Endodermal cell (in vitro differentiated cells): ENCODE measurements at regions not wholly inside any gene's neighbourhood (a gene's known extent, or its start where the extent isn't known, plus 50 kb on each side); places are given as distances from the start of the nearest gene placed in this dataset.

ENCODE experiments used
- DNase-seq: peaks from one replicate; pipeline ENCODE4 v3.0.0-alpha.2; 2017
- H3K27ac ChIP-seq: 2 replicates; pipeline ENCODE4 v1.5.1; 2013; ENCODE audit warnings: mild to moderate bottlenecking, low read depth, low read length, moderate library complexity
- H3K27me3 ChIP-seq: 2 replicates; pipeline ENCODE4 v1.6.1; 2013; ENCODE audit warnings: mild to moderate bottlenecking, low read length, moderate library complexity; ENCODE audit not compliant: insufficient read depth, control insufficient read depth, poor library complexity, severe bottlenecking
- H3K36me3 ChIP-seq: 2 replicates; pipeline ENCODE4 v1.7.0; 2013; ENCODE audit warnings: mild to moderate bottlenecking, low read length, moderate library complexity; ENCODE audit not compliant: control insufficient read depth, insufficient read depth
- H3K4me1 ChIP-seq: one replicate; pipeline ENCODE4 v1.7.0; 2013; ENCODE audit warnings: low read length; ENCODE audit not compliant: control insufficient read depth, insufficient read depth
- H3K4me3 ChIP-seq: 2 replicates; pipeline ENCODE4 v1.5.1; 2013; ENCODE audit warnings: mild to moderate bottlenecking, low read length, moderate library complexity
- H3K9ac ChIP-seq: 2 replicates; pipeline ENCODE4 v1.6.1; 2013; ENCODE audit warnings: mild to moderate bottlenecking, low read length, moderate library complexity; ENCODE audit not compliant: poor library complexity, severe bottlenecking; ENCODE audit errors: extremely low read depth
- H3K9me3 ChIP-seq: 2 replicates; pipeline ENCODE4 v1.6.1; 2013; ENCODE audit warnings: mild to moderate bottlenecking, low read length, moderate library complexity; ENCODE audit not compliant: control insufficient read depth
- H3K27ac Mint-ChIP-seq: 2 replicates; pipeline ENCODE4 v1.8.0; 2020; ENCODE audit warnings: mixed read lengths
- H3K27me3 Mint-ChIP-seq: 2 replicates; pipeline ENCODE4 v1.8.0; 2021; ENCODE audit warnings: mild to moderate bottlenecking, mixed read lengths; ENCODE audit not compliant: insufficient read depth
- H3K36me3 Mint-ChIP-seq: 2 replicates; pipeline ENCODE4 v1.8.0; 2020; ENCODE audit warnings: low read depth, mixed read lengths
- H3K4me1 Mint-ChIP-seq: 2 replicates; pipeline ENCODE4 v1.8.0; 2020; ENCODE audit warnings: mixed read lengths
- H3K4me3 Mint-ChIP-seq: 2 replicates; pipeline ENCODE4 v1.8.0; 2020; ENCODE audit warnings: mild to moderate bottlenecking, moderate library complexity, mixed read lengths
- H3K9me3 Mint-ChIP-seq: 2 replicates; pipeline ENCODE4 v1.8.0; 2020; ENCODE audit warnings: mild to moderate bottlenecking, mixed read lengths
- CTCF ChIP-seq: fragments of 200-600 bp; sonication (generic); conservative IDR thresholded peaks from 2 replicates; pipeline ENCODE4 v1.5.0; 2021; ENCODE audit warnings: antibody characterized with exemption, mild to moderate bottlenecking
- WGBS, 2 experiments: methylation state at CpG; one replicate each; pipeline versions ENCODE4 v1.1.5 to v1.1.7; 2013; ENCODE audit warnings: missing lambda C conversion rate in 2 of 2, mixed read lengths in 1 of 2; ENCODE audit not compliant: insufficient coverage in 1 of 2, insufficient read length in 1 of 2; 5-methylcytosine and 5-hydroxymethylcytosine counted together

GRCh38 chr1:166017395-166017794 is 149.4 kb downstream of the FAM78B start:
- peaks cover 22% of the 10 kb centered on the region for H3K27me3 Mint-ChIP-seq
- peaks cover 8% of the 10 kb centered on the region for H3K4me1 ChIP-seq
- TF ChIP-seq CTCF = peak; percentile 88
- WGBS, 2 experiments = 54% methylated on average over 3 of the region's 3 CpGs; no CpG with 5 or more reads in 1 of the 2 experiments
- no peaks in the 10 kb centered on the region for H3K9me3 ChIP-seq
- H3K27me3 ChIP-seq = peaks cover 10% of the 10 kb centered on the region
- no peak overlapping the region for H3K4me3 Mint-ChIP-seq
- DNase-seq = peak; percentile 80
- H3K4me3 ChIP-seq = no peak overlapping the region
- no peak overlapping the region for H3K27ac ChIP-seq
- no peaks in the 10 kb centered on the region for H3K9me3 Mint-ChIP-seq
- H3K36me3 ChIP-seq = no peaks in the 10 kb centered on the region
- no peaks in the 10 kb centered on the region for H3K36me3 Mint-ChIP-seq
- peaks cover 16% of the 10 kb centered on the region for H3K4me1 Mint-ChIP-seq
- no peak overlapping the region for H3K9ac ChIP-seq
- no peak overlapping the region for H3K27ac Mint-ChIP-seq
